Cardiac muscle cell (in vitro differentiated cells and primary cell): ENCODE measurements at regions not wholly inside any gene's neighbourhood (a gene's known extent, or its start where the extent isn't known, plus 50 kb on each side); places are given as distances from the start of the nearest gene placed in this dataset.

Experiments used
- DNase-seq, 2 donors: peaks; one replicate each; pipeline versions ENCODE4 v3.0.0 to v3.0.0-alpha.2; 2010 to 2017; ENCODE audit warnings: low read depth in 1 of 2, low spot score in 1 of 2
- H3K27ac ChIP-seq: fragments of 200-600 bp; sonication (generic); 2 replicates; pipeline ENCODE4 v1.5.1; 2016
- H3K27me3 ChIP-seq: fragments of 200-600 bp; sonication (generic); 2 replicates; pipeline ENCODE4 v1.6.0; 2016; ENCODE audit warnings: control low read depth
- H3K36me3 ChIP-seq: fragments of 200-600 bp; sonication (generic); 2 replicates; pipeline ENCODE4 v1.5.1; 2016; ENCODE audit warnings: control low read depth
- H3K4me1 ChIP-seq: fragments of 200-600 bp; sonication (generic); 2 replicates; pipeline ENCODE4 v1.8.1; 2017; ENCODE audit warnings: low read depth, mild to moderate bottlenecking, mixed run types
- H3K4me3 ChIP-seq: fragments of 200-600 bp; sonication (generic); 2 replicates; pipeline ENCODE4 v1.5.1; 2016; ENCODE audit warnings: mild to moderate bottlenecking
- H3K9me3 ChIP-seq: fragments of 200-600 bp; sonication (generic); 2 replicates; pipeline ENCODE4 v1.5.1; 2017; ENCODE audit warnings: low read depth, mild to moderate bottlenecking, control low read depth
- CTCF ChIP-seq: IDR thresholded peaks from 2 replicates; pipeline ENCODE4 v1.5.1; 2012; ENCODE audit warnings: low read depth, mild to moderate bottlenecking, low read length

- H3K4me1 ChIP-seq = peaks cover 10% of the 10 kb centered on the region
- no peak for DNase-seq
- H3K27ac ChIP-seq = no peak overlapping the region
- H3K27me3 ChIP-seq = no peaks in the 10 kb centered on the region
- no peak for TF ChIP-seq CTCF
- H3K9me3 ChIP-seq = no peaks in the 10 kb centered on the region
- no peaks in the 10 kb centered on the region for H3K36me3 ChIP-seq
- no peak overlapping the region for H3K4me3 ChIP-seq
Observed at GRCh38 chr12:124188561-124189405, 106.1 kb upstream of the RFLNA start.

- no peak for TF ChIP-seq CTCF
- no peaks in the 10 kb centered on the region for H3K9me3 ChIP-seq
- no peaks in the 10 kb centered on the region for H3K36me3 ChIP-seq
- H3K4me1 ChIP-seq = peaks cover 10% of the 10 kb centered on the region
- no peak for DNase-seq
- no peak overlapping the region for H3K27ac ChIP-seq
- H3K27me3 ChIP-seq = no peaks in the 10 kb centered on the region
- no peak overlapping the region for H3K4me3 ChIP-seq
Observed at GRCh38 chr12:124190312-124191023, 104.4 kb upstream of the RFLNA start.

- Histone ChIP-seq H3K9me3 (no peaks in the 10 kb centered on the region), H3K4me1 (peaks cover 10% of the 10 kb centered on the region), H3K27me3 (no peaks in the 10 kb centered on the region), H3K4me3 (no peak overlapping the region), H3K27ac (no peak overlapping the region), H3K36me3 (no peaks in the 10 kb centered on the region)
- peak in 1 of 2 donors; percentile 23 for DNase-seq
- TF ChIP-seq CTCF = no peak
Observed at GRCh38 chr12:124191024-124191359, 103.9 kb upstream of the RFLNA start.

- no peak for DNase-seq
- TF ChIP-seq CTCF = no peak
- H3K4me1 ChIP-seq = peaks cover 10% of the 10 kb centered on the region
- no peak overlapping the region for H3K27ac ChIP-seq
- H3K9me3 ChIP-seq = no peaks in the 10 kb centered on the region
- no peaks in the 10 kb centered on the region for H3K27me3 ChIP-seq
- no peaks in the 10 kb centered on the region for H3K36me3 ChIP-seq
- H3K4me3 ChIP-seq = no peak overlapping the region
Observed at GRCh38 chr12:124191966-124192365, 102.9 kb upstream of the RFLNA start.

- Histone ChIP-seq H3K27ac (no peak overlapping the region), H3K27me3 (no peaks in the 10 kb centered on the region), H3K36me3 (no peaks in the 10 kb centered on the region), H3K4me1 (no peaks in the 10 kb centered on the region), H3K4me3 (no peak overlapping the region), H3K9me3 (no peaks in the 10 kb centered on the region)
- no peak for DNase-seq
- no peak for TF ChIP-seq CTCF
Observed at GRCh38 chr12:124194264-124194892, 100.5 kb upstream of the RFLNA start.
